Right lobe of liver (tissue), 4 donors: ENCODE measurements at regions not wholly inside any gene's neighbourhood (a gene's known extent, or its start where the extent isn't known, plus 50 kb on each side); places are given as distances from the start of the nearest gene placed in this dataset.

Experiments used
- POLR2A ChIP-seq: fragments of 450-650 bp; IDR thresholded peaks from one replicate; pipeline ENCODE4 v1.6.1; 2017; ENCODE audit warnings: antibody characterized with exemption, mild to moderate bottlenecking
- TF ChIP-seq, protein P1 (sequence below), 4 donors: fragments of 200-600 bp in 3 of 4; fragments of 450-650 bp in 1 of 4; IDR thresholded peaks; one replicate each; pipeline versions ENCODE4 v1.5.1 to v1.8.0; 2016 to 2022; ENCODE audit warnings: antibody characterized with exemption in 4 of 4, mild to moderate bottlenecking in 2 of 4
- donor health status: DM: no; HTN: no; CAD: no.
- donor health status: DM: no; HTN: no; CAD: no.
- donor health status: DM: no; HTN: yes; CAD: no.

DNA sequence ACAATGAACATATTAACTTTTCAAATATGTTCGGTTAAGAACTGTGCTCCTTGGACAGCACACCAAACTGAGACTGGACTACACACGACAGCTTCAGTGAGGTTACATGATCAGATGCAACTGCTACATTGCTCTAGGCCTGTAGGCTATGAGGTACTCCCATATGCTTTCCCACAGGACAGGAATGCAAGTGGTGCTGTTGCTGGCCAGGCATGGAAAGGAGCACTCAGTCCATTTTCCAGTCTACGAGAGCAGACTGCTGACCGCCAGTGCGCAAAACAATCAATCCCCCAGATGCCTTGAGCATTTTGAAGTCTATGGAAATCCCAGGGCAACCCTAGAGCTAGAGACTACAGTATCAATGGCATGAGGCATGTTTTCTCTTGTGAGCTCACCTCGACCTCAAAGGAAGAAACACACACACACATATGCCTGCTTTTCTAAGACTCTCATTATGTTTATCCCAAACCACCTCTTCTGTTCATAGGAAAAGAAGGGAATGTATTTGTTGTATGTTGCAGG, 70.8 kb upstream of the SPP1 start:
- TF ChIP-seq, protein P1, sequence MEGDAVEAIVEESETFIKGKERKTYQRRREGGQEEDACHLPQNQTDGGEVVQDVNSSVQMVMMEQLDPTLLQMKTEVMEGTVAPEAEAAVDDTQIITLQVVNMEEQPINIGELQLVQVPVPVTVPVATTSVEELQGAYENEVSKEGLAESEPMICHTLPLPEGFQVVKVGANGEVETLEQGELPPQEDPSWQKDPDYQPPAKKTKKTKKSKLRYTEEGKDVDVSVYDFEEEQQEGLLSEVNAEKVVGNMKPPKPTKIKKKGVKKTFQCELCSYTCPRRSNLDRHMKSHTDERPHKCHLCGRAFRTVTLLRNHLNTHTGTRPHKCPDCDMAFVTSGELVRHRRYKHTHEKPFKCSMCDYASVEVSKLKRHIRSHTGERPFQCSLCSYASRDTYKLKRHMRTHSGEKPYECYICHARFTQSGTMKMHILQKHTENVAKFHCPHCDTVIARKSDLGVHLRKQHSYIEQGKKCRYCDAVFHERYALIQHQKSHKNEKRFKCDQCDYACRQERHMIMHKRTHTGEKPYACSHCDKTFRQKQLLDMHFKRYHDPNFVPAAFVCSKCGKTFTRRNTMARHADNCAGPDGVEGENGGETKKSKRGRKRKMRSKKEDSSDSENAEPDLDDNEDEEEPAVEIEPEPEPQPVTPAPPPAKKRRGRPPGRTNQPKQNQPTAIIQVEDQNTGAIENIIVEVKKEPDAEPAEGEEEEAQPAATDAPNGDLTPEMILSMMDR (IDR thresholded peaks at IDR 0.05) = no peak
- TF ChIP-seq POLR2A = no peak
